ENCODE measurements at regions not wholly inside any gene's neighbourhood (a gene's known extent, or its start where the extent isn't known, plus 50 kb on each side); places are given as distances from the start of the nearest gene placed in this dataset.

- Mint-ChIP-seq H3K9me3 (peaks cover 17% of the 10 kb centered on the region), H3K27ac (ENCODE audit: unreplicated experiment) (no peak overlapping the region), H3K4me1 (no peaks in the 10 kb centered on the region), H3K4me3 (no peak overlapping the region), H3K27me3 (ENCODE audit: low read depth) (no peaks in the 10 kb centered on the region), H3K36me3 (ENCODE audit: low read depth) (no peaks in the 10 kb centered on the region)
- no peak for DNase-seq (ENCODE audit: low read depth, low spot score)
- no peak for TF ChIP-seq CTCF (conservative IDR thresholded peaks at IDR 0.05)
Measured at GRCh38 chrX:122055979-122056715, 1008.7 kb downstream of the GLUD2 start.

GRCh38 chrX:122076241-122076640 lies 1028.8 kb downstream of the GLUD2 start:
- H3K4me1 Mint-ChIP-seq: no peaks in the 10 kb centered on the region
- H3K27ac Mint-ChIP-seq (ENCODE audit: unreplicated experiment): no peak overlapping the region
- H3K27me3 Mint-ChIP-seq (ENCODE audit: low read depth): no peaks in the 10 kb centered on the region
- TF ChIP-seq CTCF (conservative IDR thresholded peaks at IDR 0.05): no peak
- peaks cover 7% of the 10 kb centered on the region for H3K9me3 Mint-ChIP-seq
- H3K4me3 Mint-ChIP-seq: no peak overlapping the region
- no peaks in the 10 kb centered on the region for H3K36me3 Mint-ChIP-seq (ENCODE audit: low read depth)
- DNase-seq (ENCODE audit: low read depth, low spot score): no peak

- Mint-ChIP-seq H3K9me3 (peaks cover 2% of the 10 kb centered on the region), H3K36me3 (ENCODE audit: low read depth) (no peaks in the 10 kb centered on the region), H3K27ac (ENCODE audit: unreplicated experiment) (no peak overlapping the region), H3K4me1 (no peaks in the 10 kb centered on the region), H3K27me3 (ENCODE audit: low read depth) (no peaks in the 10 kb centered on the region), H3K4me3 (no peak overlapping the region)
- no peak for TF ChIP-seq CTCF (conservative IDR thresholded peaks at IDR 0.05)
- DNase-seq (ENCODE audit: low read depth, low spot score): no peak
Measured at GRCh38 chrX:122078079-122078478, 1030.7 kb downstream of the GLUD2 start.

- H3K4me1 Mint-ChIP-seq: no peaks in the 10 kb centered on the region
- no peaks in the 10 kb centered on the region for H3K27me3 Mint-ChIP-seq (ENCODE audit: low read depth)
Measured at GRCh38 chrX:122087341-122087740, 1039.9 kb downstream of the GLUD2 start.

GRCh38 chrX:122091571-122091970 lies 1044.2 kb downstream of the GLUD2 start:
- H3K4me3 Mint-ChIP-seq: no peak overlapping the region
- H3K27me3 Mint-ChIP-seq (ENCODE audit: low read depth): no peaks in the 10 kb centered on the region
- no peak for TF ChIP-seq CTCF (conservative IDR thresholded peaks at IDR 0.05)
- peaks cover 11% of the 10 kb centered on the region for H3K9me3 Mint-ChIP-seq
- H3K36me3 Mint-ChIP-seq (ENCODE audit: low read depth): no peaks in the 10 kb centered on the region
- no peaks in the 10 kb centered on the region for H3K4me1 Mint-ChIP-seq
- DNase-seq (ENCODE audit: low read depth, low spot score): no peak
- H3K27ac Mint-ChIP-seq (ENCODE audit: unreplicated experiment): no peak overlapping the region

More at GRCh38 chrX:122087341-122087740, 1039.9 kb downstream of the GLUD2 start:
- H3K9me3 Mint-ChIP-seq: peaks cover 4% of the 10 kb centered on the region
- TF ChIP-seq CTCF (conservative IDR thresholded peaks at IDR 0.05): no peak
- H3K27ac Mint-ChIP-seq (ENCODE audit: unreplicated experiment): no peak overlapping the region
- DNase-seq (ENCODE audit: low read depth, low spot score): no peak
- H3K36me3 Mint-ChIP-seq (ENCODE audit: low read depth): no peaks in the 10 kb centered on the region
- H3K4me3 Mint-ChIP-seq: no peak overlapping the region

All from neural crest cell (in vitro differentiated cells).